DMS79 treated with DMSO at 0.1 percent for 48 hours (cell line): ENCODE measurements at regions not wholly inside any gene's neighbourhood (a gene's known extent, or its start where the extent isn't known, plus 50 kb on each side); places are given as distances from the start of the nearest gene placed in this dataset.
"Not testable (repeated sequence)": the region's sequence is repeated elsewhere in the genome, so short reads cannot be mapped to it uniquely, and the experiment has no call there.

Experiments
- DNase-seq: peaks from one replicate; lab custom pipeline; 2025; lab: John Stamatoyannopoulos, UW

GRCh38 chr5:152456815-152457443 lies 51.9 kb upstream of the NMUR2 start:
- no peak for DNase-seq

GRCh38 chr5:152462021-152462721 lies 57.1 kb upstream of the NMUR2 start:
- DNase-seq = no peak

- no peak for DNase-seq
Observed at GRCh38 chr5:152464048-152464447, 59.0 kb upstream of the NMUR2 start.

- DNase-seq = no peak
Observed at GRCh38 chr5:152465140-152465539, 60.1 kb upstream of the NMUR2 start.

- DNase-seq = no peak
Observed at GRCh38 chr5:152466085-152466745, 61.1 kb upstream of the NMUR2 start.

- no peak for DNase-seq
Observed at GRCh38 chr5:152470167-152470566, 65.1 kb upstream of the NMUR2 start.

- no peak for DNase-seq
Observed at GRCh38 chr5:152472083-152472482, 67.0 kb upstream of the NMUR2 start.

- no peak for DNase-seq
Observed at GRCh38 chr5:152474961-152475360, 69.9 kb upstream of the NMUR2 start.

- no peak for DNase-seq
Observed at GRCh38 chr5:152477536-152477935, 72.5 kb upstream of the NMUR2 start.

- not testable (repeated sequence) for DNase-seq
Observed at GRCh38 chr5:152479866-152480265, 74.8 kb upstream of the NMUR2 start.

- not testable (repeated sequence) for DNase-seq
Observed at GRCh38 chr5:152480677-152481076, 75.6 kb upstream of the NMUR2 start.

GRCh38 chr5:152487130-152487529 lies 82.1 kb upstream of the NMUR2 start:
- no peak for DNase-seq

GRCh38 chr5:152488869-152489268 lies 83.8 kb upstream of the NMUR2 start:
- no peak for DNase-seq

- no peak for DNase-seq
Observed at GRCh38 chr5:152499814-152500535, 94.9 kb upstream of the NMUR2 start.

- DNase-seq = no peak
Observed at GRCh38 chr5:152501294-152501693, 96.2 kb upstream of the NMUR2 start.

- DNase-seq = no peak
Observed at GRCh38 chr5:152503206-152503605, 98.1 kb upstream of the NMUR2 start.

- DNase-seq = peak; percentile 31
Observed at GRCh38 chr5:152505442-152506042, 100.5 kb upstream of the NMUR2 start.

- DNase-seq = no peak
Observed at GRCh38 chr5:152511120-152511519, 106.0 kb upstream of the NMUR2 start.

- DNase-seq = peak; percentile 12
Observed at GRCh38 chr5:152511531-152512132, 106.6 kb upstream of the NMUR2 start.

GRCh38 chr5:152514827-152515397 lies 109.8 kb upstream of the NMUR2 start:
- DNase-seq = peak; percentile 18

- no peak for DNase-seq
Observed at GRCh38 chr5:152523964-152524363, 118.9 kb upstream of the NMUR2 start.
